Fibroblast of lung (primary cell): ENCODE measurements at regions not wholly inside any gene's neighbourhood (a gene's known extent, or its start where the extent isn't known, plus 50 kb on each side); places are given as distances from the start of the nearest gene placed in this dataset.

ENCODE experiments used
- EZH2 ChIP-seq: IDR thresholded peaks from 2 replicates; pipeline ENCODE4 v1.5.1; 2012; ENCODE audit warnings: low read length, control low read depth, mild to moderate bottlenecking; ENCODE audit errors: missing control alignments
- TF ChIP-seq, protein P1 (sequence below), 2 donors: IDR thresholded peaks in 1 of 2; conservative IDR thresholded peaks in 1 of 2; 1 replicate in 1 of 2; 2 replicates in 1 of 2; pipeline ENCODE4 v1.5.1; 2011 to 2012; ENCODE audit warnings: low read length in 2 of 2, control low read depth in 1 of 2, inconsistent platforms in 1 of 2, low read depth in 1 of 2, mild to moderate bottlenecking in 1 of 2

DNA sequence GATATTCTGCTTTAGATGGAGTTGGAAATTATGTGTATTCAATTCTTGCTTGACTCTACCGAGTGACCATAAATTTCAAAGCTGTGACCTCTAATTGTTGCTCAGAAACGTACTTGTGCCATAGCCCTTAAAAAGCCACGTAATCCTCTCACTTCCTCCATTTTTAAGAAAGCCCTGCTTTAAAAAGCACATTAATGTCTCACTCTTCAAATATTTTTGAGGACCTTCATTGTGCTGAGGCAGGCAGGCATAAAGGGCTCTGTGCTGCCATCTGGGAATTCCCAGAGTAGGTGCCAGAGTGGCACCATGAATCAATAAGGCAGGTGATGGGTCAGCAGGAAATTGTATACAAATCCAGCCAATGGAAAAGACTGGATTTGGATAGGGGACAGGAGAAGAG, 97.7 kb upstream of the FAM204A start:
- no peak for TF ChIP-seq EZH2
- TF ChIP-seq, protein P1, sequence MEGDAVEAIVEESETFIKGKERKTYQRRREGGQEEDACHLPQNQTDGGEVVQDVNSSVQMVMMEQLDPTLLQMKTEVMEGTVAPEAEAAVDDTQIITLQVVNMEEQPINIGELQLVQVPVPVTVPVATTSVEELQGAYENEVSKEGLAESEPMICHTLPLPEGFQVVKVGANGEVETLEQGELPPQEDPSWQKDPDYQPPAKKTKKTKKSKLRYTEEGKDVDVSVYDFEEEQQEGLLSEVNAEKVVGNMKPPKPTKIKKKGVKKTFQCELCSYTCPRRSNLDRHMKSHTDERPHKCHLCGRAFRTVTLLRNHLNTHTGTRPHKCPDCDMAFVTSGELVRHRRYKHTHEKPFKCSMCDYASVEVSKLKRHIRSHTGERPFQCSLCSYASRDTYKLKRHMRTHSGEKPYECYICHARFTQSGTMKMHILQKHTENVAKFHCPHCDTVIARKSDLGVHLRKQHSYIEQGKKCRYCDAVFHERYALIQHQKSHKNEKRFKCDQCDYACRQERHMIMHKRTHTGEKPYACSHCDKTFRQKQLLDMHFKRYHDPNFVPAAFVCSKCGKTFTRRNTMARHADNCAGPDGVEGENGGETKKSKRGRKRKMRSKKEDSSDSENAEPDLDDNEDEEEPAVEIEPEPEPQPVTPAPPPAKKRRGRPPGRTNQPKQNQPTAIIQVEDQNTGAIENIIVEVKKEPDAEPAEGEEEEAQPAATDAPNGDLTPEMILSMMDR (conservative IDR thresholded peaks at IDR 0.05 in 1 of 2, IDR thresholded peaks at IDR 0.05 in 1 of 2; ENCODE audit: low read depth in 1 of 2, low read length in 2 of 2): no peak
